ENCODE measurements at regions not wholly inside any gene's neighbourhood (a gene's known extent, or its start where the extent isn't known, plus 50 kb on each side); places are given as distances from the start of the nearest gene placed in this dataset.
"Not testable (repeated sequence)": the region's sequence is repeated elsewhere in the genome, so short reads cannot be mapped to it uniquely, and the experiment has no call there.

DNA sequence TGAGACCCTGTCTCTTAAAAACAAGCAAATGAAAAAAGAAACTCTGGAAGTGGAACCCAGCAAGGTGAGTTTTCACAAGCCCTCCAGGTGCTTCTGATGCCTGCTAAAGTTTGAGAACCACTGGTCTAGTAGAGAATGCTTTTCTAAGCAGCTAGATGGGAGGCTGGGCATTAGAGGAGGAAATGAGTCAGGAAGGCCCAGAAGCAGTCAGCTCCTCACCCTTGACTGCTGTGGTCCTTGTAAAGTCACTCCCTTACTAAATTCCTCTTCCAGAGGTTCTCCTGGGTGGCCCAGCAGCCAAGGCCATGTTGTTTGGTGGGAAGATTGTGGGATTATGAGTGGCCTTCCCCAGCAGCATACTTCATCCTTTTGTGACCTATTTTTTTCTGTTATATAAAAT lies 52.0 kb upstream of the FYN start:
- Mint-ChIP-seq H3K9me3 (no peaks in the 10 kb centered on the region), H3K4me1 (no peaks in the 10 kb centered on the region), H3K36me3 (peaks cover 3% of the 10 kb centered on the region), H3K4me3 (no peak overlapping the region), H3K27me3 (peaks cover 13% of the 10 kb centered on the region), H3K27ac (no peak overlapping the region)

DNA sequence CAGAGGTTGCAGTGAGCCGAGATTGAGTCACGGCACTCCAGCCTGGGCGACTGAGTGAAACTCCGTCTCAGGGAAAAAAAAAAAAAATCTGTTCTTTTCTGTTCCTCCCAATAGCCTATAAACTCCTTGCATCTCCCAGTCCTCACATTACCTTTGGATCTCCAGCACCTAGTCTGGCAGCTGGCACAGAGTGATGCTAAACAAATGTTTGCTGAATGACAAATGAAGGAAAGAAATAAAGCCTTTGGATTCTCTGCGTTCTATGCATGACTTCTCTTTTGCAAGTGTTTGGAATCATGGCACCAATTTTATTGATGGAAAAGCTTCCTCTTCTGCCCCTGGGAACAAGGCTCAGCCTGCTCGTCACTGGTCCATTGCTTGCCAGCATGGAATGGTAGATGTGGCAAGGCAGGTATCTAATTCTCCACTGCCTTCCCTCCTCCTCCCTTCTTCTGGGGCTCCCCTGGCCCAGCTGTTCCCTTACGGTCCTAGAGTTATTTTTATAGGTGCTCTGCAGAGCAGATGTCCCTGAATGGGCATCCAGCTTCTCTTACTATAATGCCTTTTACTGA lies 53.6 kb upstream of the FYN start:
- Mint-ChIP-seq H3K36me3 (peaks cover 2% of the 10 kb centered on the region), H3K27me3 (peaks cover 5% of the 10 kb centered on the region), H3K4me1 (no peaks in the 10 kb centered on the region), H3K27ac (no peak overlapping the region), H3K9me3 (peaks cover 3 to 5% (median 4%) of the 10 kb centered on the region in 3 donors), H3K4me3 (no peak overlapping the region)

GRCh38 chr6:111927321-111927720 lies 54.1 kb upstream of the FYN start:
- peaks cover 6 to 11% (median 7%) of the 10 kb centered on the region in 3 donors for H3K9me3 Mint-ChIP-seq
- H3K27ac Mint-ChIP-seq = no peak overlapping the region
- no peak overlapping the region for H3K4me3 Mint-ChIP-seq
- no peaks in the 10 kb centered on the region for H3K4me1 Mint-ChIP-seq
- H3K36me3 Mint-ChIP-seq = peaks cover 2% of the 10 kb centered on the region
- H3K27me3 Mint-ChIP-seq = peaks cover 5% of the 10 kb centered on the region

DNA sequence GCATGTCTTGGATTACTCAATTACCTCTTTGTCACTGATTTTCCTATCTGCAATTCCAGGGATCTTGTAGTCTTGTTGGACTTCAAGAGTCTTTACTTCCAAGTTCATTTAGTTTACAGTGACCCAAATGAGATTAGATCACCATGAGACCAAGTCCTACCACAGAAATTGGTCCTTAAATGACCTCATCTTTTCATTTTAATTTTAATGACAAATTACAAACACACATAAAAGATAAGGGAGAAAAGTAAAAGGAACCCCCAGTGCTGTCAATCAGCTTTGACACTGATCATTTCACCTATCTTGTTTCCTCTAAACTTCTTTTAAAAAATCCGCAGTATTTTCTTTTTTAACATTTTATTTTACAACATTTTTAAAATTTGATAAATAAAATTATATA lies 54.9 kb upstream of the FYN start:
- no peak overlapping the region for H3K27ac Mint-ChIP-seq
- H3K36me3 Mint-ChIP-seq = peaks cover 2% of the 10 kb centered on the region
- H3K27me3 Mint-ChIP-seq = peaks cover 5% of the 10 kb centered on the region
- peaks cover 10 to 16% (median 11%) of the 10 kb centered on the region in 3 donors for H3K9me3 Mint-ChIP-seq
- H3K4me1 Mint-ChIP-seq = no peaks in the 10 kb centered on the region
- H3K4me3 Mint-ChIP-seq = no peak overlapping the region

- peaks cover 10 to 16% (median 11%) of the 10 kb centered on the region in 3 donors for H3K9me3 Mint-ChIP-seq
- H3K36me3 Mint-ChIP-seq, H3K4me3 Mint-ChIP-seq, H3K4me1 Mint-ChIP-seq, H3K27ac Mint-ChIP-seq: not testable (repeated sequence)
- peaks cover 11% of the 10 kb centered on the region for H3K27me3 Mint-ChIP-seq
These were observed 61.4 kb upstream of the FYN start for GRCh38 chr6:111934611-111935010.

GRCh38 chr6:111936718-111937117 lies 63.5 kb upstream of the FYN start:
- Mint-ChIP-seq H3K4me3 (no peak overlapping the region), H3K36me3 (peaks cover under 1% of the 10 kb centered on the region)

DNA sequence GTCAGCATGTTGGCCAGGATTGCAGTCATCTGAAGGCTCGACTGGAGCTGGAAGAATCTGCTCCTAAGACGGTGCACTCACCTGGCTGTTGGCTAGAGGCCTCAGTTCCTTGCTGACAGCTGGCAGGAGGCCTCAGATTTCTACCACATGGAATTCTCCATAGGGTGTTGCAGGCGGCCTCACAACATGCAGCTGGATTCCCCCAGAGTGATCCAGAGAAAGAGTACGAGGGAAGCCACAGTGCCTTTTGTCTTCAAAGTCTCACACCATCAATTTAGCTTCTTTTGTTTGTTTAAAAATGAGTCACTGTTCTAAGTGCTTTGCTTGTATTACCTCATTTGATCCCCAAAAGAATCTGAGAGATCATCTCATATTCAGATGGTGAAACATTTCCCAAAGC lies 65.5 kb upstream of the FYN start:
- Mint-ChIP-seq H3K27me3 (peaks cover 12% of the 10 kb centered on the region), H3K27ac (no peak overlapping the region), H3K36me3 (no peaks in the 10 kb centered on the region), H3K9me3 (peaks cover 0 to 2% (median 2%) of the 10 kb centered on the region in 3 donors), H3K4me1 (peaks cover 3 to 5% (median 5%) of the 10 kb centered on the region in 3 donors), H3K4me3 (peak overlapping the region in 1 of 4 donors; percentile 51)

More at GRCh38 chr6:111936718-111937117, 63.5 kb upstream of the FYN start:
- Mint-ChIP-seq H3K27me3 (peaks cover 14% of the 10 kb centered on the region), H3K4me1 (no peaks in the 10 kb centered on the region), H3K9me3 (peaks cover 6 to 11% (median 8%) of the 10 kb centered on the region in 3 donors), H3K27ac (no peak overlapping the region)

DNA sequence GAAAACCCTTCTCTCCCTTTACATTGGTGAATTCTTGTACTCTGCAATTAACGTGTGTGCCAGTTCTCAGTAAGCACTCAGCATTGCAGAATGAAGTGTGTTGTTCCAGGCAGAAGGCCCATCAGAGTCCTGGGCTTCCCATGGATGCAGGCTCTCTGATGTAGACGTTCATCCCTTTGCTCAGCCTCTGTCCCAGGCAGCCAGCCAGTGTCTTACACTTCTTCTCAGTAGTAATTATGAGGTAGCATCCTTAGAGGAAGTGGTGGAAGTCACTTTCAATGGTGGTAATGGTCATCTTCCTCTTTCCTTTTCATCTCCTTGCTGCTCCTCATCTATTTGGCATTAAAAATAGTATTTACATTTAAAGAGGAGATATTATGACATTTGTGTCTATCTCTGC lies 66.7 kb upstream of the FYN start:
- Mint-ChIP-seq H3K27ac (no peak overlapping the region), H3K4me1 (peaks cover 3 to 5% (median 5%) of the 10 kb centered on the region in 3 donors), H3K36me3 (no peaks in the 10 kb centered on the region), H3K27me3 (peaks cover 15% of the 10 kb centered on the region), H3K4me3 (no peak overlapping the region), H3K9me3 (peaks cover 0 to 2% (median 2%) of the 10 kb centered on the region in 3 donors)

- Mint-ChIP-seq H3K4me3 (no peak overlapping the region), H3K27ac (no peak overlapping the region), H3K36me3 (no peaks in the 10 kb centered on the region), H3K27me3 (peaks cover 15% of the 10 kb centered on the region), H3K9me3 (peaks cover 0 to 2% (median 2%) of the 10 kb centered on the region in 3 donors), H3K4me1 (peaks cover 3 to 5% (median 5%) of the 10 kb centered on the region in 3 donors)
These were observed 67.5 kb upstream of the FYN start for GRCh38 chr6:111940801-111941200.

DNA sequence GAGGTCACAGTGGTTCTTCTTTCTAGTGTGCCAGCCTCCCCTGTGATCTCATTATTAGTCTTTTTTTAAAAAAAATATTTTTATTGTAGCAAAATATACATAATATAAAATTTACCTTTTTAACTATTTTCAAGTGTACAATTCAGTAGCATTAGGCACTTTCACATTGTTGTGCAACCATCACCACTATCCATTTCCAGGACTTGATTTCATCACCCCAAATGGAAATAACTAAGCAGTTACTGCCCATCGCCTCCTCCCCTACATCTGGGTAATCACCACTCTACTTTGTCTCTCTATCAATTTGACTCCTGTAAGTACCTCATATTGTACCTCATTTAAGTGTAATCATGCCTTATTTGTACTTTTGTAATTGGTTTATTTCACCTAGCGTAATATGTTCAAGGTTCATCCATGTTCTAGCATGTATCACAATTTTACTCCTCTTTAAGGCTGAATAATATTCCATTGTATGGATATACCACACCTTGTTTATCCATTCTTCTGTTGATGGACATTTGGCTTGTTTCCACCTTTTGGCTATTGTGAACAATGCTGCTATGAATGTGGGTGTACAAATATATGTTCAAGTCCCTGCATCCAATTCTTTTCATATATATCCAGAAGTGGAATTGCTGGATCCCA lies 68.6 kb upstream of the FYN start:
- Mint-ChIP-seq H3K4me3 (no peak overlapping the region), H3K27me3 (peaks cover 15% of the 10 kb centered on the region), H3K9me3 (peaks cover 0 to 2% (median 2%) of the 10 kb centered on the region in 3 donors), H3K4me1 (peaks cover 3 to 5% (median 5%) of the 10 kb centered on the region in 3 donors), H3K36me3 (no peaks in the 10 kb centered on the region), H3K27ac (no peak overlapping the region)

DNA sequence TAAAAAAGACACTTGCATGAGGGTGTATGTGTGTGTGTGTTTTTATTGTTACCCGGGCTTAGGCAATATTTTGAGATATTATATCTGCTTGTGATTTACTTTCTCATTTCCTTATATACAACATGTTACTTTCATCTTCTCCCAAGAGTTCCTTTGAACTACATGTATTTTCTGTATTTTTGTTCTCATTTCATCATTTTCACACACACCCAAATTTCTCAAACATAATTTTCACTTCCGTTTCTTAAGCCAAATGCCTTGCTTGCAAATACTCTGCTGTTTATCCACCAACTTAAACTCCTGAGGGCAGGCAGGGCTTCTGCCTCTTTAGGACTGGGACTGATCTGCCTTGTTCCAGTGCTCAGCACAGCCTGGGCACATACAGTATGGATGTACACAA lies 69.3 kb upstream of the FYN start:
- Mint-ChIP-seq H3K9me3 (peaks cover 0 to 2% (median 2%) of the 10 kb centered on the region in 3 donors), H3K36me3 (no peaks in the 10 kb centered on the region), H3K4me3 (no peak overlapping the region), H3K27ac (peak overlapping the region in 1 of 3 donors; percentile 81), H3K27me3 (peaks cover 17% of the 10 kb centered on the region), H3K4me1 (peaks cover 3 to 5% (median 5%) of the 10 kb centered on the region in 3 donors)

DNA sequence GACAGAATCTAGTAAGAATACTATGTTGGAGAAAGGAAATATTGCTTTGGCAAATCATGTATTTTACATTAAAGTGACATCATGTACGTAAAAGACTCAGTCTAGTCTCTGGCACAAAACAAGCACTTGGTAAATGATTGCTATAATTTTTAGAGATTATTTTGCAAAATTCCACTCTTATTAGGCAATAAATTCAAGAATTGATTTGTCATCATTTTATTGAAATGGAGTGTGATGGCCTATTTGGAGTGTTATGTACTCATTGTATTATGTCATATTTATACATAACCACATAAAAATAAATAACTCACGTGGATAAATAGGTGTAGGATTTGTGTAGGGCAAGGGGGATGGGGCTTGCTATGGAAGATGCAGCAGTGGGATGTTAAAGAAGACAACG lies 70.0 kb upstream of the FYN start:
- H3K27me3 Mint-ChIP-seq = peaks cover 12% of the 10 kb centered on the region
- no peak overlapping the region for H3K4me3 Mint-ChIP-seq
- no peak overlapping the region for H3K27ac Mint-ChIP-seq
- H3K9me3 Mint-ChIP-seq = peaks cover 0 to 2% (median 2%) of the 10 kb centered on the region in 3 donors
- H3K4me1 Mint-ChIP-seq = peaks cover 3 to 5% (median 5%) of the 10 kb centered on the region in 3 donors
- no peaks in the 10 kb centered on the region for H3K36me3 Mint-ChIP-seq

- Mint-ChIP-seq H3K4me1 (peaks cover 3 to 5% (median 5%) of the 10 kb centered on the region in 3 donors), H3K9me3 (peaks cover 0 to 2% (median 2%) of the 10 kb centered on the region in 3 donors), H3K27ac (no peak overlapping the region), H3K27me3 (peaks cover 12% of the 10 kb centered on the region), H3K36me3 (no peaks in the 10 kb centered on the region), H3K4me3 (no peak overlapping the region)
These were observed 70.5 kb upstream of the FYN start for GRCh38 chr6:111943726-111944125.

GRCh38 chr6:111944541-111944940 lies 71.3 kb upstream of the FYN start:
- H3K4me3 Mint-ChIP-seq = no peak overlapping the region
- no peak overlapping the region for H3K27ac Mint-ChIP-seq
- peaks cover 18% of the 10 kb centered on the region for H3K27me3 Mint-ChIP-seq
- peaks cover 3 to 5% (median 5%) of the 10 kb centered on the region in 3 donors for H3K4me1 Mint-ChIP-seq
- peaks cover 0 to 2% (median 2%) of the 10 kb centered on the region in 3 donors for H3K9me3 Mint-ChIP-seq
- H3K36me3 Mint-ChIP-seq = no peaks in the 10 kb centered on the region

DNA sequence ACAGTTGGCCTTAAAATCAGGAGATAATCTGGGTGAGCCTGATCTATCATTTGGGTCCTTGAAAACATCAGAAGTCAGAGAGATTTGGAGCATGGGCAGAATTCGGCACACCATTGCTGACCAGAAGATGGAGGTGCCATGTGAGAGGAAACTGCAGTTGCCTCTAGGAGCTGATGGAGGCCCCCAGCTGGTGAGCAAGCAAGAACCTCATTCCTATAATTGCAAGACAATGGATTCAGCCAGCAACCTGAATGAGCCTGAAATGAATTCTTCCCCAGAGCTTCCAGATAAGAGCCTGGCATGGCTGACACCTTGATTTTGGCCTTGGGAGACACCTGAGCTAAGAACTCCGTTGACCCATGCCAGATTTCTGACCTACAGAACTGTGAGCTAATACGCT lies 76.3 kb upstream of the FYN start:
- Mint-ChIP-seq H3K36me3 (no peaks in the 10 kb centered on the region), H3K9me3 (no peaks in the 10 kb centered on the region), H3K4me1 (no peaks in the 10 kb centered on the region), H3K4me3 (no peak overlapping the region), H3K27ac (no peak overlapping the region), H3K27me3 (peaks cover 9% of the 10 kb centered on the region)

- not testable (repeated sequence) for H3K9me3 Mint-ChIP-seq, H3K27ac Mint-ChIP-seq
These were observed 76.7 kb upstream of the FYN start for GRCh38 chr6:111949984-111950383.

More at GRCh38 chr6:111949984-111950383, 76.7 kb upstream of the FYN start:
- H3K36me3 Mint-ChIP-seq, H3K4me3 Mint-ChIP-seq, H3K4me1 Mint-ChIP-seq, H3K27me3 Mint-ChIP-seq: not testable (repeated sequence)

All from IgD-negative memory B cell (primary cell).